GM19463 (cell line): ENCODE measurements at regions not wholly inside any gene's neighbourhood (a gene's known extent, or its start where the extent isn't known, plus 50 kb on each side); places are given as distances from the start of the nearest gene placed in this dataset.
A peak's percentile ranks its signal among the peaks of the same experiment; 100 is the strongest.

ENCODE experiments used
- ATAC-seq: cut with Tn5 transposase; IDR thresholded peaks from one replicate; pipeline ENCODE4 v1.9.1; 2021; ENCODE audit warnings: mild to moderate bottlenecking, moderate library complexity; ENCODE audit not compliant: unreplicated experiment

DNA sequence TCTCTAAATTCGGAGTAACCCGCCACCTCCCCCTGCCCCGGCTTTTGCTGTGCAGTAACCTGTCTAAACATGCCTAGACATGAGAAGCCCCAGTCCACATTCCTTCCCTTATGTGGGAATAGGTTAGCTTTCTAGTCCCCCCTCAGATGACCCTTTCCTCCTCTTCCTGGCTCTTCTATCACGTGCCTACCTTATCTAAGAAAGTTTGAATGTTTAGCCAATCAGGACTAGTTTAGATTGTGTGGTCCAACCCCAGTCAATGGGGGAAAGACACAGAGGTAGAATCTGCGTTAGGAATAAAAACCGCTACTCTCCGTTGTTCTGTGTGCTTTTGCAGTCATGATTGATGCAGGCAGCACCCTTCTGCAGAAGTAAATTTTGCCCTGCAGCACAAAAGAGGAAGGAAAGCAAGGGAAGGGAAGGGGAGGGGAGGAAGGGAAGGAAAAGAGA lies 69.0 kb upstream of the CD93 start:
- no peak for ATAC-seq

- no peak for ATAC-seq
Measured at GRCh38 chr20:23153696-23154341, 67.7 kb upstream of the CD93 start.

DNA sequence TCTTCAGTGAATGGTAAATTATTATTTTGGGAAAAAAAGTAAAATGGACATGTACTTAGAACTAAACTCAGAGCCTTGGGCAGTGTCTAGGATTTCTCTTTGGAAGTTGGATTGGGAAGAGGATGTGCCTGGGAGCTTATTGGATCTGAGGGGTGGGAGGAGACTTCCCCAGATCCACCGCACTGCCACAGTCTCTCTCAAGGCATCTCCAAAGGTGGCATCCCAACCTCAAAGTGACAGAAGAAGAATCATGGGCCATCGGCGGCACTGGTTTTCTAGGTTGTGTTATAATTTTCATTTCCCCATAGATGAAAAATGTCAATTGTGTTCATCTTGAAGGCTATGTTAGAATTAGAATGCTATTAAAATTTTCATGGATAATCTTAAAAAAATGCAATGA lies 66.8 kb upstream of the CD93 start:
- no peak for ATAC-seq

DNA sequence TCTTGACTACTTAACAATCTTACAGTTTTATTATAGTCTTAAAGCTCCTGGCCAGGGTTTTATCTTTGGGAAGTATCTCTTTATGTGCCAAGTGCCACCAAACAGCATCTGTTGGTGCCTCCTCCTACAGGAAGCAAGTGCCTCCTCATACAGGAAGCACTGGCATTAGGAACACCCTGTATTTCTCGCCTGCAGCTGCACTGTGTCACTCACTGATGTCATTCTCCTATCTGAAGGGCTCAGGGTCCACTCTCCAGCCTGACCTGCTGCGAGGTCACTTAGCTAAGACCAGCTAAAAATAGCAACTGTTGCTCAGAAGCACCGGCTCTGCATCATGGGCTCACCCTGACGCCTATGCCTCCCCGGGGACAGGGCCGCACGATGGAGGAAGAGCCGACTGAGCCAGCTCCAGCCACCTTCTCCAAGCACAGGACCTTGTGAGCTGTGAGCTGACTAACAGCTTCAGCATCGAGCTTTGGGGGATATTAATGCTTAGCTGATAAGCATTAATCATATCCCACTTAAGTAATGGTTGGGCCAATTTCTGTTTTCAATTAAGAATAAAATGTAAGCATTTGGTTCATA lies 66.3 kb upstream of the CD93 start:
- ATAC-seq = no peak

DNA sequence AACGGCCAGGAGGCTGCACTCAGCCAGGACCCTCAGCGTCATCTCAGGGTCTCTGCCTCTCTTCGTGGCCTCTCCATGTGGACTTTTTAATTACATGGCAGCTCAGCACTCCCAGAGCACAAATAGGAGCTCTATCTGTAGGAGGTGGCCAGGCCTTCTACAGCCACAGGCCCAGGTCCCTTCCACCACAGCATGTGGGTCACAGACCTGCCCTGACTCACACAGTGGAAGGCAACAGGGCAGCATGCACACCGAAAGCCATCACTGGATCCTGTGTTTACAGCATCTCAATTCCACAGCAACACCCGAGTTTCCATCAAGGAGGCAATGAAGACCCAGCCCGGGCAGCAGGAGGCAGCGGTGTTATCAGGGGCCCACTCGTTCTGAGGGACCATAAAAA lies 65.8 kb upstream of the CD93 start:
- no peak for ATAC-seq

- no peak for ATAC-seq
Measured at GRCh38 chr20:23151008-23151703, 65.0 kb upstream of the CD93 start.

GRCh38 chr20:23150304-23151007 lies 64.3 kb upstream of the CD93 start:
- no peak for ATAC-seq

GRCh38 chr20:23149623-23150279 lies 63.6 kb upstream of the CD93 start:
- no peak for ATAC-seq

- ATAC-seq = no peak
Measured at GRCh38 chr20:23148731-23149570, 62.8 kb upstream of the CD93 start.

- ATAC-seq = peak; percentile 70
Measured at GRCh38 chr20:23147964-23148730, 62.0 kb upstream of the CD93 start.

- no peak for ATAC-seq
Measured at GRCh38 chr20:23147647-23147963, 61.5 kb upstream of the CD93 start.

- ATAC-seq = no peak
Measured at GRCh38 chr20:23146857-23147637, 60.9 kb upstream of the CD93 start.

DNA sequence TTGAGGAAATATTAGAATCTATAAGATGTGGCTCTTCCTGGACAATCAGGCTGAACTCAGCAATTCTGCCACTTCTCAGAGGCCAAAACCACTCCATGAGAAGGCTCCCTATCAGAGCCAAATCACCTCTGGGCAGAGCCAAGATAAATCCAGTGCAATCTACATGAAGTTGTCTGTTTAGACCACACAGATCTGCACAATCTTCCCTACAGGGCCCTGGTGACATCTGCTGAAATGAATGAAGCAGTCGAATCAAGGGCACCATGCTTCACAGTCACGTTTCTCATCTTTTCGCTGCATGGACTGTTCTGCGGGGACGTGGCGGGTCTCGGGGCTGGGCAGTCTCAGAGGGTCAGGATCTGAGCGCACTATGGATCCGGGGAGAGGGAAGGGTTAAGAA lies 60.1 kb upstream of the CD93 start:
- no peak for ATAC-seq

DNA sequence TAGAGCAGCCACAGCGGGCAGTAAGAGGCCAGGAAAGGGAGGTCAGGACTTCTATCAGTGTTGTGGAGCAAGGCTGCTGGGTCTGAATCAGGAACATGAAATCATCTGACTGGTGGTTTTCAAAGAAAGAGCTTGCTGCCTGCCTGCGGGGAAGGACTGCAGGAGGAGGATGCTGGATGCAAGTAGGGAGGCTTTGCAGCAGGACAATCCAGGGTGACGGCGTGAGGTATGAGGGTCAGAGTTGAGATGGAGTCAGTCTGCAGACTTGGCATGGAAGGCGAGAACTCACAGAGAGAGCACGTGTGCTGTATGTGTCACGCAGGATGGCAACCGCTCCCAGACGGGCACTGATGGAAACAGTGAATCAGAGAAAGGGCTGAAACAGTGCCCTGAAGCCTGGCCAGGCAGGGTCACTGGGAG lies 59.2 kb upstream of the CD93 start:
- ATAC-seq = no peak

GRCh38 chr20:23144856-23145255 lies 58.7 kb upstream of the CD93 start:
- ATAC-seq = no peak

DNA sequence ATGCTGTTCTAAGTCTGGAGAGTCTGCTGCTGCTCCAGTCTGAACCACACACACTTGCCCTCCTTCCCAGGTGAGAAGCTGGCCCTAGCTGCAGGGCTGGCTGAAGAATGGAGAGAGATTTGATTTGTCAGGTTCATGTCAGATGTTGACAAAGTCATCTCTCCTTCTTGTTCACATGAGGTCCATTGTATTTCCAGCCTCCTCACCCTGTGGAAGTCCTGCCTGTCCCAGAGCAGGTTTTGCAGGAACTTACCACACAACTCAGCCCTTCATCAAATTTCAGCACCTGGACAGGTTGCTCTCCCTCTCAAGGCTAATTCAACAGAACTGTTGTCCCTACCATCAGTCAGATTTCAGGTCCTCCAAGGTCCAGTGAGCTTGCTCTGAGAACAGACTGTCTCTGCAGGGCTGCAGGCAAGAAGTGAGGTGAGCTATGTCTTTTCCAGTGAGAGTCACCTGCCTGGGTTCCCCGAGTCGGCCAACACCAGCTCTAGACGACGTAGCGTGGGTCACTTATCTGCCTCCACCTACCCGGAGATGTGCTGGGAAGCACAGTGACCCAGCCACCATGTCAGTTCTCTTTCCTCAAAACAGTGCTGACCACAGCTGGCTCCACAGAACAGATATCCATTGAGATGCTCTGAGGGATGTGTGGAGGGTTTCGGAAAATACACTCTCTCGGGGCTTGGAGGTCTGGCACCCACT lies 58.0 kb upstream of the CD93 start:
- no peak for ATAC-seq

- no peak for ATAC-seq
Measured at GRCh38 chr20:23143098-23143497, 57.0 kb upstream of the CD93 start.
